G401.6 (cell line): ENCODE measurements at regions not wholly inside any gene's neighbourhood (a gene's known extent, or its start where the extent isn't known, plus 50 kb on each side); places are given as distances from the start of the nearest gene placed in this dataset.

Experiments
- FAIRE-seq: peaks from 2 replicates; lab custom pipeline; 2012; peaks lifted over from hg19 to GRCh38; lab: Jason Lieb, UNC

DNA sequence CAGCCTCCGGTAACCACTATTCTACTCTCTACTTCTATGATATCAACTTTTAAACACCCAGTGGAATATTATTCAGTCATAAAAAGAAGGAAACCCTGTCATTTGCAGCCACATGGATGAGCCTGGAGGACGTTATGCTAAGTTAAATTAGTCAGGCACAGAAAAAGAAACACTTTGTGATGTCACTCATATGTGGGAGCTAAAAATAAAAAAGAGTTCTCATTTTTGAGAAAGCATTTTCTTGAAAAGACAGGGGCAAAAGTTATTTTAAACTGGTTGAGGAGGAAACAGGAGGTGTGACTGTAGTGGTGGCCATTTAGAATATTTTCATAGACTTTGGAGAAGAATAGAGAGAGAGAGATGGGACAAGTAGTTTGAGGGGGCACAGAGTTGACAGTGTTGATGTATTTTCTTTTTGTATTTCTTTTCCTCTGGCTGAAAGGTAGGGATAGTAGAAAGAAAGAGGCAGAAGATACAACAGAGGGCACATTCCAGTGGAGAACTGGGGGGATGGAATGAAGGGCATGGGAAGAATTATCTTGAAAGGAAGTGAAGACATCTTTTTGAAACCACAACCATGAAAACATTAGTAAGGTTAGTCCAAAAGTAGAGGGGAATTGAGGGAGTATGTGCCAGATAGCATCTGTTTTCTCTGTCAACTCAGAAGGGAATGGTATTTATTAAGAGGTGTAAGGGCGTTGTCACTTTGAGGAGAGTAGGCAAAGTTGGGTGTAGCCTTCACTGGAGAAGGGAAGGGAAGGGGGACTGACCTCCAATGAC is 181.3 kb upstream of the GMDS start:
- FAIRE-seq, result no peak

DNA sequence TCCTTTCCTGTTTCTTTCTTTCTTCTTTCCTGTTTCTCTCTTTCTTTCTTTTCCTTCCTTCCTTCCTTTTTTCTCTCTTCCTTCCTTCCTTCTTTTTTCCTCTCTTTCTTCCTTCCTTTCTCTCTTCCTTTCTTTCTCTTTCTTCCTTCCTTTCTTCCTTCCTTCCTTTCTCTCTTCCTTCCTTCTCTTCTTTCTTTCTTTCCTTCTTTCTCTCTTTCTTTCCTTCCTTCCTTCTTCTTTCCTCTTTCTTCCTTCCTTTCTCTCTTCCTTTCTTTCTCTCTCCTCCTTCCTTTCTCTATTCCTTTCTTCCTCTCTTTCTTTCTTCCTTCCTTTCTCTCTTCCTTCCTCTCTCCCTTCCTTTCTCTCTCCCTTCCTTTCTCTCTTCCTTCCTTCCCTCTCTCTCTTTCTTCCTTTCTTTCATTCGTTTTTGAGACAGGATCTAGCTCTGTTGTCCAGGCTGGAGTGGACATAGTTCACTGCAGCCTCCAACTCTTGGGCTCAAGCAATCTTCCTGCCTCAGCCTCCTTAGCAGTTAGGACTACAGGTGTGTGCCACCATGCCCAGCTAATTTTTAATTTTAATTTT is 170.8 kb upstream of the GMDS start:
- FAIRE-seq, result no peak

DNA sequence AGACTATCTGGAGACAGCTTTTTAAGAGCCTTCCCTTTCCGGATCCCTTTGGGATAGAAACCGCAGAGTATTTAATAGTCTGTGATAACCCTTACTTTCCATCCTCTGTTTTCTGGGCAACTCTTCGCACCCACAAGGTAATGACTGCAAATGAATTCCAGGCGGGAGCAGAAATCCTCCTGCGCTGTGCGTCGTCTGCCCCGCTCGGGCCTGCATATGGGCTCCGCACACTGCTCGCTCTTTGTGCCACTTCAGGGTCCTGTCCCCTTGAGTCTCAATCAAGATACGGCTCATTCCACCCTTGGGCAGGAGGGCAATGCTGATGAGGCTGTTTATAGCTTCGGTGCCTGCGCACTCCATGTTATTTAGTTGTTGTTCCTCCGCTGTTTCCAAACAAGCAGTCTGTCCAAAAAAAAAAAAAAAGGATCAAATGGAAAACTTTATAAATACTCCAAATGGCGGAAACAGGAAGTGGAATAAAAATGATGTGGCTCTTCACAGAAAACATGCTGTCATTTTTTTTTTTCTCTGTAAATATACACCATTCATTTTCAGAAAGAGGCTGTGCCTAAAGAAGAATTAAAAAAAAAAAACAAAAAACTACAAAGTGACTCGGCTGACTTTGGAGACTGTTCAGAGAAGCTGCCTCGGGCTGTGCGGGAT is 169.6 kb upstream of the GMDS start:
- FAIRE-seq, result no peak

DNA sequence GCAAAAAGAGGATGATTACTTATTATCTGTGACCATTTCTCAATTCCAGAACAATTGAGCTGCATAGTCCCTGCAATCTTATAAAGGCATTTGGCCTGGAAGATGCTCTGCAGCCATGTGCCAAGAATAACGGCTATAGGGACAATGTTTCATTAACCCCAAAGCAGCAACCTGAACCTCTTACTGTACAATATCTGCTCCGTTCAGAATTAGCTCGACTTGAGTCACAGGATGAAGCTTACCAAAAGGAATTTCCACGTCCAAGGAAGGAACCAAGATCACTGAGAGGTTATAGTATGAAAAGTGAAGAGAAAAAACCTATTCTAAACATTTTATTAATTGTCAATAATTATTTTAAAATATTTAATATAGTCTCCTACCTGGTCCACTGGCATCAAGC is 167.3 kb upstream of the GMDS start:
- no peak for FAIRE-seq

DNA sequence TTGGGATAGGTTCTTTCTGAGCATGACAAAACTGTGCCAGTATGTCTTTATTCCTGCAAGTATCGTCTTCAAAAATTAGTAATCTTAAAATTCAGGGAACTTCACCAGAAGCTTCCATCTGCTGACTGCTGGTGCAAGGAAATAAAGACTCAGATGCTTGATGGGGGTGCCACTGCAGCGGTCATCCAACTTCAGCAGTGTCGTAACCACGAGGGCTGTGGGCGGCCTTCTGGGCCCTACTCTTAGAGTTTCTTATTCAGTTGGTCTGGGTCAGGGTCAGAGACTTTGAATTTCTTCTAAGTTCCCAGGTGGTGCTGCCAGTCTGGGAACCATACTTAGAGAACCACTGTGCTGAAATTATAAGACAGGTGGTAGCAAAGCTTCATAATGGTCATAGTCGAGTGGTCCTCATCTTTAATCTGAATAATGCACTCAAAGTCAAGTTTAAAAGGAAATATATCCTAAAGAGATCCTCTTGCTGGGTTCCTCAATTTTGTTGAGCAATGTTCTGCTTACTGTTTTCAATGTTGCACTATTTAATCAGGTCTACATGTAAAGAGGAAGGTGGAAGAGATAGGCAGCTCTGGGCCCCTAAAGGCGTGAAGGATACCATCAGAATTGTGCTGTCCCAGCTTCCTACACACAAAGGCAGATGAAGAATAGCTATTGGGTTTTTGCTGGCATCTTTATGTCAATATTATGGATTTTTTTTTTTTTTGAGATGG is 165.4 kb upstream of the GMDS start:
- FAIRE-seq, result no peak

DNA sequence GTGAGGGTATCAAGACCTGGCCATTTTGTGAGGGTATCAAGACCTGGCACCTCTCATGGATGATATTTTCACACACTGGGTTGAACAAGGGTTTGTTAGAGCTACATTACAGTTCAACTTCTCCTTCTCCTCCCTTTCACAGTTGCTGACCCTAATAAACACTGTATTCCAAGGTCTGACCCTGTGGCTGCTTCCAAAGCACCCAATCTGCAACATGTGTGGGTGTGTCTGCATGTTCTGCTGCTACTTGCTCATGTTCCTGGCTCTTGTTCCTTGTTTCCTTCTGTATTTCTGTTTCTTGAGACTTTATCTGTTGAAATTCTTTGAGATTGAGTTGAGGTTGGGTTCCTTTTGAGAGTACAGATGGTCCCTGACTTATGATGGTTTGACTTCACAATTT is 162.1 kb upstream of the GMDS start:
- FAIRE-seq, result no peak

DNA sequence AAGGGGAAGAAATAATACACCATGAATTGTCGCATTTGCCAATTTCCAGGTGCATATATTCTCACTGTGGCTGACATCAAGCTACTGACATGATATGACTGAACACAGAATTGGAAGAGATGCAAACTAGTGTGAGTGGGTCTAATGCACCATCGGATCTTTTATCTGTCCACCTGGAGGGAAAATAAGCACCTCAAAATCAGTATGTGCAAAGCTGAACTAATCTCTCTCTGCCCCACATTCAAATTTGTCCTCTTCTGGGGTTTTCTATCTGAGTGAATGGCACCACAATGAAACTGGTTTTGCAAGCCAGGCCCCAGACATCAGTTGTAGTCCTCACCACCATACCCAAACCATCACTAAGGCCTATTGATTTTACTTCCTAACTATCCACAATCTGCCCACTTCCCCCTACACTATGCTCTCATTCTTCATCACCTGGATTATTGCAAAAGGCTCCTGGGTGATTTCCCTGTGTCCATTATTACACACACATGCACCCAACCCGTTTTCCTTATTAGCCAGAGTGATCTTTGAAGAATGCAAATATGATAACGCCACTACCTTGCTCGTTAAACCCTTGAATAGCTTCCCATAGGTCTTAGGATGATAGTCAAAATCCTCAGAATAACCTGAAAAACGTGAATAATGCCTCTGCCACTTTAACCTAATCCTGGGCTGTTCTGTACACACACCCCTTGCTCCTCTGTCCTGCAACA is 159.0 kb upstream of the GMDS start:
- FAIRE-seq, result no peak

DNA sequence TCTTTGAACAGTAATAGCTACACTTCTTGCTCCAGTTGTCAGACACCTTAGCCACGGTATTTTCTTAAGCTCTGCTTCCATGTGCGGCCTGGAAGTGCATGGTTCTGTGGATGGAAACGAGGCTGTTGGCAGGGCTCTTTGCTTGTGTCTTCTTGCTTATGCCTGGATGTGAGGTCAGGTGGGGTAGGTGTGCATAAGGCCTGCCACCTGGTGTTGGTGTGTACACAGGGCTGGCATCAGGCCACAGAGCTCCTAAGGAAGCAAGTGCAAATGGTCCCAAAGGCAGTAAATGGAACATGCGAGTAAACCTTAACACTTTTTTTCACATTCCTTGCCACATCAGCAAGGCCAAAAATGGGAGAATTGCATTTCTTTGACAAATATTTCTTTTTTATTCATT is 158.1 kb upstream of the GMDS start:
- no peak for FAIRE-seq

DNA sequence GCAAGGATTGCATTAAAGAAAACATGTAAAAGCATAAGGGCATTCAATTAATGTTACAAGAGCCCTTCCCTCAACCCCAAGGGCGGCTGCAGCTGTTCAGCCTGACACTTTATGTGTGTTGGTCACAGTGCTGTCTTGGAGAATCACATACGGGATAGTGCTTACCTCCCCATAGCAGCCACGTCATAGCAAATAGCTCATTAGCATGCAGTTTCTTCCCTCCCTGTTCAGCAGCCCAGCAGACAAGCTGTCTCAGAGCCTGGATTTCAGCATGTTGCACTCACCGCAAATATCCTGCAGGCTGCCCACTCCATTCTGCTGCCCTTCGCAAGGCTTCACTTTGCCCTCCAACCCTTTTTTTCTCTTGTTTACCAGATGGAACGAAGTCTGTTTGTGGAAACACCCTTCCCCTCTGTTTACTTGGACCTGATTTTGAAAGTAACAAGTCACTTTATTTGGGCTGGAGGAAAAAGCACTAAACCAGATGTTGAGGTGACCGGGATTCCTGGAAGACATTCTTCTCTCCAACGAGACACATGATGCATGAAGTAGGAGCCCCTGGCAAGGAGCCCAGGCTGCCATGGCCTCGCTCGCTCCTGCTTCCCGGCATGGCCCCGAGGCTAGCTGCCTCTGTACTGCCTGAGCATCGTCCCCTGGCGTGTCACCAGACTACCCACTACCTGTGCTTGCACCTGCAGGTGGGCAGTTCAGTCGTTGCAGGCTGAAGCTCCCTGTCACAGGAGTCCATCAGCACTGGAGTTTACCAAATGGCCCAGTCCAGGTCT is 151.6 kb upstream of the GMDS start:
- FAIRE-seq, result no peak

DNA sequence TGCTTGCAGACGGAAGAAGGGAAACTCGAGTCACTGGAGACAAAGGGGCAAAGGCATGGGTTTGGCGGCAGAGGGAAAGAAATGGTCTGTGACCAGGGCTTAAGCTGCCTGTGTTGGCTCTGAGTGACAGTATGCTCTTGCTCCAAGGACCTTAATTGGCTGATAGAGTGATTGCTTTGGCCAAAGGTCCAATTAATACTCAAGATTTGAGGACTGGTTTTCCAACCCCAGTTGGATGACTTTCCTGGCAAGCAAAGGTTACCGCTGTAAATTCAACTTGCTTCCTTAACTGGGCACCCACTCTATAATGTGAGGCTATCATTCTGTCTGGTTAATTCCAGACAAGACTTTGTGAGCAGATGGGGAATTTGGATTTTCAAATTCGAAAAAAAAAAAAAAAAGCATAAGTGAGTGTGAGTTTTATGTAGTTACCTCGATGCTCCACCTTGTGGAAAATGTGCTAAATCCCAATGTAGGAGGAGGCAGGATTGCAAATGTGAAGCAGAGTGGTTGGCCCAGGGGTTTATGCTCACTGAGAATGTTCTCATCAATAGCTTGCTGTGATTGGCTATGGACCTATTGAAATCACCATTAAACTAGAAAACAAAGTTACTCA is 150.7 kb upstream of the GMDS start:
- FAIRE-seq, result no peak

DNA sequence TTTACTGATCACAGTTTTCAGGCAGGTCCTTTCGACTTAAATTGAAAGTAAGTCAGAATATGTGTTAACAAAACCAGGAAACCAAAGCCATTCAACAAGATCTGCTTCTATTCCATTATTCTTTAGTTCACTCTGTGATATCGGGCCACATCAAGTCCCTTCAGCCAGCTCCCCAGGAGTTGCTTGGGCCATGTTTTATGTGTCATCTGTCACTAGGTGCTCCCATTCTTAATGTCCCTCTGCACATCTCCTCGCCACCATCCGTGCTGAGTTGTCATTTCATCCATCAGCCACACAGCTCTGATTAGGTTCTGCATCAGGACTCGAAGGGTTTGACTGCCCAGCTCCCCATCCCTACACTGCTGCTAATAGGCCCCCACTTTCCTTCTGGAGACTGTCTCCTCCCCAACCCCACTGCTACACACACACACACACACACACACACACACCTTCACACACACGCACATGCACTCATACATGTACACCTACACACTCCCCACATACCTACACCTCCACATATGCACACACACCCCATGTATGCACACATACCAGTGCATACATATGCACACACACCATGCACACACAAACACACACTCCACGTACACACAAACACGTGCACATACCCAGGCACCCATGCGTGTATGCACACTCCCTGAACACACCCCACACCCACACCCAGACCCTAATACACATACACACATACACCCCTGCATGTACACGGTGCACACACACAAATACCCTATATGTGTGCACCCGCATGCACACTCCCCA is 143.3 kb upstream of the GMDS start:
- no peak for FAIRE-seq

DNA sequence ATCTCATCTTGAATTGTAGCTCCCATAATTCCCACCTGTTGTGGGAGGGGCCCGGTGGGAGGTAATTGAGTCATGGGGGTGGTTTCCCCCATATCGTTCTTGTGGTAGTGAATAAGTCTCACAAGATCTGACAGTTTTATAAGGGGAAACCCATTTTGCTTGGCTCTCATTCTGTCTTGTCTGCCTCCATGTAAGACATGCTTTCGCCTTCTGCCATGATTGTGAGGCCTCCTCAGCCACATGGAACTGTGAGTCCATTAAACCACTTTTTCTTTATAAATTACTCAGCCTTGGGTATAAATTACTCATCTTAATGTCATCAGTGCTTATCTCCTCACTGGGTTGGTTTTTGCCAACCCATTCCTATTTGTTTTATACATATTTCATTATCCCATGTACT is 142.0 kb upstream of the GMDS start:
- FAIRE-seq, result no peak

DNA sequence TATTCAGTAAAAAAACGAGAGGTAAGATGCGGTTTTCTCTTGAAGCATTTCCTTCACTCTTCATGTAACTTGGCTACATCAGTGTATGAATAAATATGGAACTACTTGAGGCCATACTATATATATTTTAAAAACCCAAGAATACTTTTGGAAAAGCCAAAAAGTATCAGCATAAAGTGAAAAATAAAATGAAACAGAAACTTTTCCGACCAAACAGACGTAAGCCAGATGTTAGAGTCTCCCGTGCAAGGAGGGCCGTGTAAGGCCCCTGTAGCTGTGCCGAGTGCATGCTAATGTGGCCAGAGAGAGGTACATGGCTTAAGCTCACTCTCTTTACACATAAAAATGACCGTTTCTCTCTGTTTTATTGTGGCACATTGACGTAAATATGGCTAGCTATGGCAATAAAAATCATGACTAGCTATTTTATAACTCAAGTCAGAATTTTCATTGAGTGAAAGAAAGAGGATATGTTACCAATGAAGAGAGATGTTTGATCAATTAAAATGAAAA is 140.1 kb upstream of the GMDS start:
- FAIRE-seq, result no peak

DNA sequence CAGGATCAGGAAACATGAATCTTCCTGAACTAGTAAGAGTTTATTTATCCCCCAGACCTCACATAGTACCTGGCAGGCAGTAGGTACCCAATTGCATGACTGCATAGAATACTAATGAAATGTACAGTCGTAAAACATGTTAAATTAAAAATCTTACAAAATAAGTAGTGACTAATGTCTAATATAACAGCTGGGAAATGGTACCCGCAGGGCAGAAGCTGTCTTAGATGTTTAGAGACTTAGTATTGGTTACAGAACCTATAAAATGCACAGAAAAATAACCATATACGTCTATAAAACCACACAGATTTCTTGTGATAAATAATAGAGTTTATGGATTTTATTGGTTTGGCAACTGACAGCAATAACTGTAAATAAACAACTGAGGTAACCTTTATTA is 139.1 kb upstream of the GMDS start:
- no peak for FAIRE-seq

DNA sequence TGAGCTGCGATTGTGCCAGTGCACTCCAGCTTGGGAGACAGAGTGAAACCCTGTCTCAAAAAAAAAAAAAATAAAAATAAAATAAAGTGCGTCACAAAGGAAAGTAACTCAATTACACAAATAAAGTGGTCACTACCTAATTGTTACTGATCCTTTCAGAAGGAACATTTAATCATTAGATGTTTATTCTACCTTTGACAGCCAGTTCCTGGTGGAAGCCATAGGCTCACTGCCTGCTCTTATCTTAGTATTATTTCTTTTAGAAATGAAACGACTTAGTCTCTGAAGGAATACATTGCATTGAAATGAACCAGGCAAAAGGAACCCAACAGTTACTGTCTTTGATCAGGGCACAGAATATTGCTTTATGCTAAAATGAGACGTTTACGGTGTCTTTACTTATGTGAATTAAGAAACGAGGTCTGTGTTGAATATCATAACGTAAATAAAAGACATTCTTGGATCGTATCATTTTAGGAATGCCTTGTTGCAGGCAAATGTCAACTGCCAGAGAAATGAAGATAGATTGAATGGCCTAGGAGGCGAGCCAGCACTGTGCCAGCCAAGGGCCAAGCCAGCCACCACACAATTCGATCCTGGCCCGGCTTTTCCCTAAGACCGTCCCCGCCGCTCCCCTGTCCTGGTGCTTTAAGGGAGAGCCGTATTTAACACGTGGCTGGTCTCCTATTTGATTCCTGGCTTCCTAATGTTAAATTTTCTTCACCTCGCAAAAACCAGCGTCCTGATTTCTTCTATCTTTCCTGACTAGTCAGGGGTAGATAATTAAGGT is 136.7 kb upstream of the GMDS start:
- FAIRE-seq, result no peak

DNA sequence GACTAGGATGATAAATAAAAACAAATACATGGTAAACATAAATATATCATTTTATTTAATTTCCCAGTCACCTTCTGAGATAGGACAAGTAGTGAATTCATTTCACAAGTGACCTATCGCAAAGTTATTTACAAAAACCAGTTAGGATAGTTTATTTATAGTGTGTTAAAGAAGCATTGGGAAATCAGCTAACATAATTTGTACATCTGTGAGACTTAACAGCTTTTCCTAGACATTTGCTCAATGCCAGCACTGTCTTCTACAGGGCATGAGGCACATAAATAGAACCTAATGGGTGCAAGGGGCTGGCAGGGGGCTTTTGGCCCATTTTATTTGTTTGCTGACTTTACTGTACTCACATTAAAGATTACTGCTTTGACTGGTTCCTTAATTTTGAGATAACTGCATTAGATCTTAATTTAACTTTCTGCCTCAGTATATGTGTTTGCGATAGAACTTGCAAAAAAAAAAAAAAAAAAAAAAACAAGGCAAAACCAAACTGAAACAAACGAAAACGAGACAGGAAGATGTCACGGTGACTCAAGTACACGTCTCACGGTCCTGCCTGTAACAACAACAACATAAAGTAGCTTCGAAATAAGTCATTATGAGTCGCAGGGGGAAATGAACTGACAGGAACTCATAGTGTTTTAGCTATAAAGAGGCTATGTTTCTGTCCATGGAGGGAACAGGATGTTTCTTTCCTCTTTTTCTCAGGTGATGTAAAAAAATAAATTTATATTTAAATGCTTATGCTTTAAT is 133.7 kb upstream of the GMDS start:
- no peak for FAIRE-seq

DNA sequence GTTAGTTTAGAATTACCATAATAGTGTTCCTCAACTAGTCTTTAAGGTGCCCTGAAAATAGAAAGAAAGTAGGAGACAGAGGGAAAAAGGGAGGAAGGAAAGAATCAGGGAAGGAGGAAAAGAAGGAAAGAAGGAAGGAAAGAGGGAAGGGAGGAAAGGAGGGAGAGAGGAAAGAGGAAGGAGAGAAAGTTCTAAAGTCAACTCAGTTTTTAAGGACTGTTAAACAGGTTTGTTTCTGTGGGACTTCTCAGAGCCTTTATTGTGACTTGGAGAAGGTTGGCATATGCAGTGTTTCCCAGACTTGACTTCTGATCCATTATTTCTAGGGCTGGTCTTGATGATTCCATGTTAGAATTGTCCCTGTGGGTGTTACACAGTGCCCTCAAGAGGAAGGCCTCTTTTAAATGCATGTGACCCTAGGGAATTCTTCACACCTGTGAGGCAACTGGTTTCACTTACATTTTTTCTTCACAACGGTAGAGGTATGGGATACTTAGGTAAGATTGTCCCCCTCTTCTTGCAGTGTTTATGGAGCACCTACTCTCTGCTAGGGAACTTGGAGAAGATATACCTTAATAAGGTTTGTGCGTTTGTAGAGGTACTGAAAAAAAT is 132.7 kb upstream of the GMDS start:
- FAIRE-seq, result no peak
